Stimulated activated naive B cell treated with anti-CD40 and anti-IgM and Interleukin-4, amounts not matched to agents 10 μg/mL and 1 μg/mL and 100 μg/mL, for 72 hours (primary cell): ENCODE measurements at regions not wholly inside any gene's neighbourhood (a gene's known extent, or its start where the extent isn't known, plus 50 kb on each side); places are given as distances from the start of the nearest gene placed in this dataset.
"Not testable (repeated sequence)": the region's sequence is repeated elsewhere in the genome, so short reads cannot be mapped to it uniquely, and the experiment has no call there.

Experiments
- ATAC-seq, 2 donors: fragments of 150-1000 bp; cut with Tn5 transposase; replicated peaks; 2 replicates each; pipeline ENCODE4 v1.10.0; 2021; ENCODE audit warnings: moderate library complexity in 1 of 2
- DNase-seq: peaks from one replicate; pipeline ENCODE4 v3.0.0; 2021
- H3K27ac Mint-ChIP-seq: one replicate; pipeline ENCODE4 v1.8.0; 2022; ENCODE audit warnings: mild to moderate bottlenecking, mixed read lengths
- H3K27me3 Mint-ChIP-seq, 2 donors: one replicate each; pipeline ENCODE4 v1.8.0; 2022; ENCODE audit warnings: mixed read lengths in 2 of 2
- H3K36me3 Mint-ChIP-seq, 2 donors: one replicate each; pipeline ENCODE4 v1.8.0; 2022; ENCODE audit warnings: mixed read lengths in 2 of 2, mild to moderate bottlenecking in 1 of 2
- H3K4me1 Mint-ChIP-seq, 2 donors: one replicate each; pipeline ENCODE4 v1.8.0; 2022; ENCODE audit warnings: mixed read lengths in 2 of 2, mild to moderate bottlenecking in 1 of 2
- H3K4me3 Mint-ChIP-seq, 2 donors: one replicate each; pipeline ENCODE4 v1.8.0; 2022; ENCODE audit warnings: mild to moderate bottlenecking in 2 of 2, mixed read lengths in 2 of 2, moderate library complexity in 1 of 2
- H3K9me3 Mint-ChIP-seq, 2 donors: one replicate each; pipeline ENCODE4 v1.8.0; 2022; ENCODE audit warnings: mixed read lengths in 2 of 2, mild to moderate bottlenecking in 1 of 2

DNA sequence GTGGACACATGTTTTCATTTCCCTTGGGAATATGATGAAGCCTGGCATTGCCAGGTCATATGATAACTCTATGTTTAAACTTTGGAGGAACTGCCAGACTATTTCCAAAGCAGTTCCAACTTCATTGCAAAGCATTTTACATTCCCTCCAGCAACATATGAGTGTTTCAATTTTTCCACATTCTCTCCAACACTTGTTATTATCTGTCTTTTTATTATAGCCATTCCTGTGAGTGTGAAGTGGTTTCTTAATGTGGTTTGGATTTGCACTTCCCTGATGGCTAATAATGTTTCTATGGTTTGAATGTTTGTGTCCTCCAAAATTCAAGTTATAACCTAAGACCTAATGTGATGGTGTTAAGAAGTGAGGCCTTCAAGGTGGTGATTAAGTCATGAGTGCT, 228.0 kb downstream of the CDRT15L2 start:
- H3K4me3 Mint-ChIP-seq, ATAC-seq, DNase-seq, H3K9me3 Mint-ChIP-seq, H3K4me1 Mint-ChIP-seq, H3K27me3 Mint-ChIP-seq, H3K27ac Mint-ChIP-seq, H3K36me3 Mint-ChIP-seq: not testable (repeated sequence)

DNA sequence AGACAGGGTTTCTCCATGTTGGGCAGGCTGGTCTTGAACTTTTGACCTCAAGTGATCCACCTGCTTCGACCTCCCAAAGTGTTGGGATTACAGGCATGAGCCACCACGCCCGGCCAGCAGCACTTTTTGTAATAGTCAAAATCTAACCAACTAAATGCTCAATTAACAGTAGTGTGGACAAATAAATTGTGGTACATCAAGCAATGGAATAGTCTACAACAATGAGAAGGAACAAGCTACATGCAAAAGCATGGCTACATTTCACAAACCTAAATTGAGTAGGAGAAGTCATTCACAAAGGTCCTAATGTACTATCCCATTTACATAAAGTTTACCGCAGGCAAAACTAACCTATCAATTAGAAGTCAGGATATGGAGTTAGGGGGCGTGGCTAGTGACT, 227.4 kb downstream of the USP22 start:
- not testable (repeated sequence) for ATAC-seq, DNase-seq, H3K36me3 Mint-ChIP-seq

DNA sequence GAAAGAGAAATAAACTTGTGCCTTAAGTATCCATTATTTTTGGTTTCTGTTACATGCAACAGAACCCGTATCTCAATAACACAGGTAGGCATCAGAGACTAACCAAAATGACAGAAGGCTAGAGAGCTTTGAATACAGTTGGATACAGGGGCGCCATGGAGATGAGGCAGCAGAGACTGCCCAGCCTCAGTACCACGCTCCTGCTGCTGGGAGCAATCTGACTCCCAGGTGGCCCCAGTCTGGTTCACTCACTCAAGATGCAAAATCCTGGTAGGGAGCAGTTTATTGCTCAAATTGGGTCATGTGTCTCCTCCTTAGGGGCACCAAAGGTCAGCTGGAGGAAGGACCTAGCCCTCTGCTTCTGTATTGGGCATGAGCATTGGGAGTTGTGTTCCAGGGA, 218.9 kb downstream of the USP22 start:
- no peak overlapping the region for H3K4me3 Mint-ChIP-seq
- DNase-seq (no peak), ATAC-seq (no peak)
- peaks cover 4 to 33% of the 10 kb centered on the region in 2 donors for H3K27me3 Mint-ChIP-seq
- H3K36me3 Mint-ChIP-seq, result peaks cover 0 to 4% of the 10 kb centered on the region in 2 donors
- H3K9me3 Mint-ChIP-seq, result peaks cover 3 to 5% of the 10 kb centered on the region in 2 donors
- H3K4me1 Mint-ChIP-seq, result no peaks in the 10 kb centered on the region
- H3K27ac Mint-ChIP-seq, result no peak overlapping the region

More for the DNA sequence above, 227.4 kb downstream of the USP22 start:
- H3K27ac Mint-ChIP-seq, H3K27me3 Mint-ChIP-seq, H3K4me3 Mint-ChIP-seq, H3K9me3 Mint-ChIP-seq, H3K4me1 Mint-ChIP-seq: not testable (repeated sequence)

DNA sequence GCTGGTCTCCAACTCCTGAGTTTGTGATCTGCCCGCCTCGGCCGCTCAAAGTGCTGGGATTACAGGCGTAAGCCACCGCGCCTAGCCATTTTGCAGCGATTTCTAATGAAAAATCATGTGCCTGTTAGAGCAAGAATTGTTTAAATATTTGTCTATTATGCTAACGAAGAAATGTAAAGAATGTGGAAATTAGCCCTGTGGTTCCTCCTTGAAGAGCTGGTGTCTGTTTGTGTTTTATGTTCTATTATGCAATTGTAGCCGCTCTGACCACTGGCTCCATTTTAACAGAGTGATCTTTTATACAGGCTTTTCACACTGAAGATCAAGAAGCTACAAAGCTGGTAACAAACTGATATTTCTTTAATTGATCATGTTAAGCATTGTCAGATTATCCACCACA, 217.3 kb downstream of the USP22 start:
- ATAC-seq (no peak), DNase-seq (no peak)
- peaks cover 0 to 4% of the 10 kb centered on the region in 2 donors for H3K36me3 Mint-ChIP-seq
- H3K27ac Mint-ChIP-seq, result no peak overlapping the region
- H3K9me3 Mint-ChIP-seq, result peaks cover 3 to 5% of the 10 kb centered on the region in 2 donors
- H3K27me3 Mint-ChIP-seq, result peaks cover 10 to 39% of the 10 kb centered on the region in 2 donors
- H3K4me3 Mint-ChIP-seq, result no peak overlapping the region
- no peaks in the 10 kb centered on the region for H3K4me1 Mint-ChIP-seq

DNA sequence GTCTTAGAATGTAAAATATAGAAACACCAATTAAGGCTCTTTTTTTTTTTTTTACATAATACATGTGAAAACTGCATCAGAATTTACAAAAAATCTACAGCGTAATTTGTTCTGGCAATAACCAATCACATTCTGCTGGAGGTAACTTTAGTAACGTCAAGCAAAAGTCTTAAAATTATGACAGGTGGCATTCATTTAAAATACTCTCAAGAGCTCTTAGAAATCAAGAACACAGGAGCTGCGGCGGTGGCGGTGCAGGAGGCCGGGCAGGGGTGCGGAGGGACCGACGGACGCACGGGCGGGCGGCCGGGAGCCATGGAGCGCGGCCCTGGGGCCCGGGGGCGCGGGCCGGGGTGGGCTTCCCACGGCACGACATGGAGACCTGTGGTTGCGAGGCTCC, 202.4 kb downstream of the USP22 start:
- not testable (repeated sequence) for DNase-seq, H3K27ac Mint-ChIP-seq, H3K36me3 Mint-ChIP-seq, H3K9me3 Mint-ChIP-seq
- H3K4me1 Mint-ChIP-seq, result peaks cover 7 to 17% of the 10 kb centered on the region in 2 donors
- H3K27me3 Mint-ChIP-seq, result peaks cover 22% of the 10 kb centered on the region in 2 donors
- H3K4me3 Mint-ChIP-seq, result peak overlapping the region; percentile 29 to 79
- peak in 1 of 2 donors; percentile 46 for ATAC-seq

DNA sequence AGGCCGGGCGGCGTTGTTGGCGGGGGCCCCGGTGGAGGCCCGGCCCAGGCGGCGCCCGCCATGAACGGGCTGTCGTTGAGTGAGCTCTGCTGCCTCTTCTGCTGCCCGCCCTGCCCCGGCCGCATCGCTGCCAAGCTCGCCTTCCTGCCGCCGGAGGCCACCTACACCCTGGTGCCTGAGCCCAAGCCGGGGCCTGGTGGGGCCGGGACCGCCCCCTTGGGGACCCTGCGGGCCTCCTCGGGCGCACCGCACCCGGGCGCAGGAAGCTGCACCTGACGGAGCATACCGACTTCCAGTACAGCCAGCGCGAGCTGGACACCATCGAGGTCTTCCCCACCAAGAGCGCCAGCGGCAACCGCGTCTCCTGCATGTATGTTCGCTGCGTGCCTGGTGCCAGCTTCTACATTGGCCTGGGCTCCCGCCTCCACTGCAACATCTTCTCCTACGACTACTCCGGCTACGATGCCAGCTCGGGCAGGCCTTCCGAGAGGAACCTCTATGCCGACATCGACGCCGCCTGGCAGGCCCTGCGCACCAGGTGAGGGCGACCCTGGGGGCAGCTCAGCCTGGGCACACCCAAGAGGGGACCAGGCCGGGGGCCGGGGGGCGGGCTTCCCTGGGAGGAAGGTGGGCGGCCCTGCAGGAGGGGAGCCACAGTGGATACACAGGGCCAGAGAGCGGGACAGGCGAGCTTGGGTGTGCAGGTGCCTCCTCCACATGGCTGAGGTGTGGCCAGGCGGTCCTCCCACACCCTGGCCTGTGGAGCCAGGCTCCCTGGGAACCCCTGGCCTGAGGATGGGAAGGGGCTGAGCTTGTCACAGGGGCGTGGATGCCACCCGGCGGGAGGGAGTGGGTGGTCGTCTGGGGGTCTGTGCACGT, 201.6 kb downstream of the USP22 start:
- Mint-ChIP-seq H3K4me3 (peak overlapping the region; percentile 77 to 79), H3K27me3 (peaks cover 22% of the 10 kb centered on the region in 2 donors), H3K4me1 (peaks cover 7 to 17% of the 10 kb centered on the region in 2 donors), H3K27ac (peak overlapping the region; percentile 62)
- DNase-seq, H3K9me3 Mint-ChIP-seq, H3K36me3 Mint-ChIP-seq: not testable (repeated sequence)
- peak in 1 of 2 donors; percentile 33 for ATAC-seq

DNA sequence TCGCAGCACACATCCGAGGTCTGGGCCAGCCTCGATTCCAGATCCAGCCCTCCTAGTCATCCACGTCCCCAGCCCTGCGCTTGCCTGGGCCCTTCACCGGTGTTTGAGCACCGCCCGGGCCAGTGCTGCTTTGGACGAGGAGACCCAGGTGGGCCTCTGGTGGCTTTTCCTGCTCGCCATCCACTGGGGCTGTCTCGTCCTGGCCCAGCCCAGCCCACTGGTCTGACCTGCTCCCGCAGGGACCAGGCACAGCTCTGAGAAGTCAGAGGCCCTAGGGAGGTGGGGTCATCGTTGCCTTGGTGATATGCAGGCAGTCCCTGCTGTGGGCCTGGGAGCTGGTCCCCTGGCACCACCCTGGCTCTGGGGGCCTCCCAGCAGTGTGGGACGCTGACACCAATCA, 200.8 kb downstream of the USP22 start:
- DNase-seq, H3K27ac Mint-ChIP-seq, H3K9me3 Mint-ChIP-seq, H3K36me3 Mint-ChIP-seq, H3K4me3 Mint-ChIP-seq, ATAC-seq: not testable (repeated sequence)
- Mint-ChIP-seq H3K27me3 (peaks cover 22% of the 10 kb centered on the region in 2 donors), H3K4me1 (peaks cover 7 to 17% of the 10 kb centered on the region in 2 donors)

DNA sequence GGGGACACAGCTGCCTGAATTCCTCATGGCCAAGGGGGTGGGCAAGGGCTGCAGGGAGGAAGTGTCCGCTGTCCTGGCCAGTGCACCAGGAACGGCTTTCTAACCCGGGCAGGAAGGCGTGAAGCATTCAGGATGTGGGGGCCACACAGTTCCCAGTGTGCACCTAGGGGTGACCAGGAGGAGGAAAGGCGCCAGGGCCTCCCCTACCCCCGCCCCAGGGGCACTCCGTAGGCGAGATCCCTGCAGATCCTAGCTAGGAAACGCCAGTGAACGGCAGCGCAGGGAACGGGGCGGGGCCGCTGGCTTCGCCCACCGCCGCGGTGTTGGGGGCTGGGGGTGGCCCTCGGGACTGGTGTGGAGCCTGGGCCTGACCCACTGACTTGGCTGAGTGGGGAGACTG, 199.6 kb downstream of the USP22 start:
- Mint-ChIP-seq H3K4me1 (peaks cover 7 to 17% of the 10 kb centered on the region in 2 donors), H3K27me3 (peaks cover 22% of the 10 kb centered on the region in 2 donors), H3K4me3 (peak overlapping the region; percentile 63 to 71)
- H3K9me3 Mint-ChIP-seq, ATAC-seq, DNase-seq, H3K36me3 Mint-ChIP-seq, H3K27ac Mint-ChIP-seq: not testable (repeated sequence)

DNA sequence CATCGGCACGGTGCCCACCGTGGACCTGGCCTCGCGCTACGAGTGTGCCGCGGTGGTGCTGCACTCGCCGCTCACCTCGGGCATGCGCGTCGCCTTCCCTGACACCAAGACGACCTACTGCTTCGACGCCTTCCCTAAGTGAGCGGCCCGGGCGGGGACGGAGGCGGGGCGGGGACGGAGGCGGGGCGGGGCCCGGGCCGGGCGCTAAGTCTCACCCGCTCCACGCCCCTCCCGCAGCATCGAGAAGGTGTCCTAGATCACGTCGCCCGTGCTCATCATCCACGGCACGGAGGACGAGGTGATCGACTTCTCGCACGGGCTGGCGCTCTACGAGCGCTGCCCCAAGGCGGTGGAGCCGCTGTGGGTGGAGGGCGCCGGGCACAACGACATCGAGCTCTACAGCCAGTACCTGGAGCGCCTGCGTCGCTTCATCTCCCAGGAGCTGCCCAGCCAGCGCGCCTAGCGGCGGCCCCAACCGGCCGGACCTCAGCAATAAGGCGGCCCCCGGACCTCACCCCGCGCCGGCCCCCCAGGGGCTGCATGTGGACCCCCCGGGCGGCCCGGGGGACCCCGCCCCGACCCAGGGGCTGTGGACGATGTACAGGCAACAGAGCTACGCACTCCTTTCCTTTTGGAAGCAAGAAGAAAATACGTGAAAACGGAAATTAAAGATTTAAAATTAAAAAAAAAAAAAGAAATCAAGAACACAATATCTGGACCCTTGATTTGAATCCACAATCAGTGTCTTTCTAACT, 198.8 kb downstream of the USP22 start:
- Mint-ChIP-seq H3K27me3 (peaks cover 22% of the 10 kb centered on the region in 2 donors), H3K4me3 (peak overlapping the region; percentile 64 to 77), H3K4me1 (peaks cover 7 to 17% of the 10 kb centered on the region in 2 donors)
- H3K9me3 Mint-ChIP-seq, H3K36me3 Mint-ChIP-seq, H3K27ac Mint-ChIP-seq: not testable (repeated sequence)
- DNase-seq (peak; percentile 25), ATAC-seq (peak; percentile 86 to 93)

DNA sequence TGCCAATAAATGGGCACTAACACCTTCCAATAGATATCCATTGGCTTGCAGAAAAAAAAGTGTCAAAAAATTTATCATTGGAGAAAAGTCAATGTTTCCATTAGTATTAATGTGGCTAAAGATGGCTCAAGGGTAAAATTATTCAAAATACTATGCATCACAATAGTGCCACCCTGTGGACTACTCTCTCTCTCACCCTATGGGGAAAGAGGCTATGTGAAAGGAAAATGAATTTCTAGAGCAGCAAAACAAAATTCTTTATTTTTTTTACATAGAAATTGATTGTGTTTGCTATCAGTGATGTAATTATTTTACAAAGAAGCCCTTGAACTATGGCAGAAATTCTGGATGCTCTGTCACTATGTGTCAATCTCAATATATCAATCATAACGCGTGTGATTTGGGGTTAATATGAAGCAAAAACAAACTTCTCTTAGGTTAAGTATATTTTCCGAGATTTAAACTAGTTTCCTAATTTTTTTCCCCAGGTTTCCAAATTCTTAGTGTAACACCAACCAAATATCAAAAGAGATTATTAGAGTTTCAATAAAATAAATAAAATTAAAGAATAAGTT, 193.9 kb downstream of the USP22 start:
- not testable (repeated sequence) for H3K27ac Mint-ChIP-seq, H3K4me3 Mint-ChIP-seq, DNase-seq, H3K36me3 Mint-ChIP-seq, H3K9me3 Mint-ChIP-seq
- peak in 1 of 2 donors; percentile 57 for ATAC-seq
- peaks cover 0 to 21% of the 10 kb centered on the region in 2 donors for H3K27me3 Mint-ChIP-seq
- H3K4me1 Mint-ChIP-seq, result peaks cover 9 to 14% of the 10 kb centered on the region in 2 donors

DNA sequence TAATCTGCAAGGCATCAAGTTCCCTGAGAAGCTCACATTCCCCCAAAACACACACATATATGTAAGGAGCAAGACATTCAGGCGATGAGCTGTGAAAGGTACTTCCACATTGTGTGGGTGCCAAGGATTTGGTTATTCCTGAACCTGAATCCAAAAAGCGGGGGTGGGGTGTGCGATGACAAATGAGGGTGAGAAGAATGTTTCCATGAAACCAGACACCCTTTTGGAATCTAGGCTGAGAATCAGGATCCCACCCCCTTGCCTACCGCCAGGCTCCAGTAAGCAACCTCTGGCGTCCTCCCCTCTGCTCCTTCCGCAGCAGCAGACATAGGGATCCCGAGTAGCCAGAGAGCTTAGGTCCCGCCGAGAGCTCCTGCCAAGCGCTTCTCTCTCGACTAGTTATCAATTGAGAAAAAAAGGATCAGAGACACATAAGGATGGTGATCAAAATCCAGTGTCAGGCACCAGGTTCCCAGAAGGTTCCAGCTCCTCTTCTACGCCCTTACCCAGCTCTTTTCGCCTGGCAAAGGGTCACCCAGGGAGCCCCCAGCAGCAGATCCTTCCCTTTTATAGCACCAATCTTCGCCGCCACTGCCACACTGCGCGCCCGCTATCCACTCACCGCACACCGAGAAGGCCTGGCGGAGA, 191.1 kb downstream of the USP22 start:
- peak overlapping the region; percentile 44 to 75 for H3K4me3 Mint-ChIP-seq
- H3K9me3 Mint-ChIP-seq, DNase-seq, H3K27ac Mint-ChIP-seq, H3K36me3 Mint-ChIP-seq: not testable (repeated sequence)
- H3K27me3 Mint-ChIP-seq, result peaks cover 16 to 28% of the 10 kb centered on the region in 2 donors
- ATAC-seq, result peak; percentile 25 to 29
- peaks cover 9 to 14% of the 10 kb centered on the region in 2 donors for H3K4me1 Mint-ChIP-seq

DNA sequence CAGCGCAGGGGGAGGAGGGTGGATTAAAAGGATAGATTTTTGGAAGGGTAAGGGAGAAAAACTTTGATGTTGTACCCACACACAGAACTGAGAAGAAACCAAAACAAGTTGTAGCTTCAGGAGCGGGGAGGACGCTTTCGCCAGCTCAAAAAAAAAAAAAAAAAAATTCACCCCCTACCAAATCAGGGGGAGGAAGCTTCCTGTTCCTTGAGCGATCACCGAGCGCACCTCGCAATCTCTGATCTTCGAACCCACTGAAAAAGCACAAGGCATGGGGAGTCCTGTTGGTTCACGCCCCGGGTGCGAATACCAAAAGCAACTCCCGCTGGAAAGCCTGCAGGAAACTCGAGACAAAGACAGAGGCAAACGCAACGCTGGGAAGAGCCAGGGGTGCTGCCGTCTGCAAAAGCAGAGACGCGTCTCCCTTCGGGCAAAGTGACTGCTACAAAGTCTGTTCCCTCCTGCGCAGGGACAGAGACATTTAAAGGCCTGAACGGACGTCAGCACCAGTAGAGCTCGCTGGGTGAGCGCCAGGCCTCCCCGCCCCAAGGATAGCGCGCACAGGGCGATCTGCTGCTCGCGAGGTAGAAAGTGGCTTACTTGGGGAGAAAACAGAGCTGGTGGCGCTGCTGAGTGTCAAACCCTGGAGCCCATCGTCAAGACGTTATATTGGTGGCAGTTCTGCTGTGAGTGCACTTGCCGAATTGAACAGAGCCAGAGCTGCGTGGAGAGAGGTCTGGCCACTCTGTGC, 190.4 kb downstream of the USP22 start:
- peak; percentile 72 to 82 for ATAC-seq
- Mint-ChIP-seq H3K27me3 (peaks cover 19 to 28% of the 10 kb centered on the region in 2 donors), H3K36me3 (no peaks in the 10 kb centered on the region), H3K27ac (no peak overlapping the region), H3K9me3 (no peaks in the 10 kb centered on the region), H3K4me3 (peak overlapping the region; percentile 70 to 75), H3K4me1 (peaks cover 9 to 14% of the 10 kb centered on the region in 2 donors)
- no peak for DNase-seq

DNA sequence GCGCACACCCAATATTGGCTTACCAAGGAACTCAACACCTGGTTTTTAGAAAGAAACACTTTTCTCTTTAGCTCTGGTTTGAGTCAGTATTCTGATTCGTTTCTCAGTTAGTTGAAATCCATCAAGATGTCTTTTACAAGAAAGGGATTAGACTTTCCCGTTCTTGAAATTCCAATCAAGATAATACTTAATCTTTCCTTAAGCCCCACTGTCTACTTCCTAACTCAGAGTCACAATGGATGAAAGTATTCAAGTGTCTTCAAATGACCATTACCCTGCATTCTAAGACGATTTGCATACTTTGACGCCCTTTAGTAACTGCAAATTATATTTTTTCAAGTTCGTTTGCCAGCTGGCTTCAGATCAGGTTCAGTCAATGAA, 189.8 kb downstream of the USP22 start:
- DNase-seq, result no peak
- Mint-ChIP-seq H3K4me3 (peak overlapping the region in 1 of 2 donors; percentile 75), H3K27ac (no peak overlapping the region), H3K27me3 (peaks cover 19 to 28% of the 10 kb centered on the region in 2 donors), H3K4me1 (peaks cover 9 to 14% of the 10 kb centered on the region in 2 donors), H3K9me3 (no peaks in the 10 kb centered on the region), H3K36me3 (no peaks in the 10 kb centered on the region)
- no peak for ATAC-seq
